GM12878 (cell line): ENCODE measurements at regions not wholly inside any gene's neighbourhood (a gene's known extent, or its start where the extent isn't known, plus 50 kb on each side); places are given as distances from the start of the nearest gene placed in this dataset.

Experiments
- ATF7 ChIP-seq: fragments of 450-650 bp; IDR thresholded peaks from 2 replicates; pipeline ENCODE4 v1.6.1; 2016; ENCODE audit warnings: low read depth, mild to moderate bottlenecking
- DPF2 ChIP-seq: fragments of 450-650 bp; IDR thresholded peaks from 2 replicates; pipeline ENCODE4 v1.6.1; 2017; ENCODE audit warnings: mild to moderate bottlenecking
- E2F8 ChIP-seq: fragments of 450-650 bp; IDR thresholded peaks from 2 replicates; pipeline ENCODE4 v1.6.1; 2018; ENCODE audit warnings: mild to moderate bottlenecking, low read depth, moderate library complexity; ENCODE audit not compliant: partially characterized antibody
- E4F1 ChIP-seq: fragments of 450-650 bp; IDR thresholded peaks from 2 replicates; pipeline ENCODE4 v1.6.1; 2018; ENCODE audit warnings: borderline replicate concordance, mild to moderate bottlenecking; ENCODE audit not compliant: partially characterized antibody
- MLLT1 ChIP-seq: fragments of 450-650 bp; IDR thresholded peaks from 2 replicates; pipeline ENCODE4 v1.6.1; 2016; ENCODE audit warnings: mild to moderate bottlenecking
- SPI1 ChIP-seq: IDR thresholded peaks from 2 replicates; pipeline ENCODE4 v1.6.1; 2011; ENCODE audit warnings: low read depth, mild to moderate bottlenecking, low read length, moderate library complexity, borderline replicate concordance; ENCODE audit not compliant: insufficient read depth
- SREBF1 ChIP-seq: IDR thresholded peaks from 2 replicates; pipeline ENCODE4 v1.6.1; 2012; ENCODE audit warnings: mild to moderate bottlenecking, low read length

GRCh38 chrX:3520982-3521381 is 174.5 kb upstream of the MXRA5 start (continued):
- no peak for TF ChIP-seq ATF7
- TF ChIP-seq E2F8: no peak
- no peak for TF ChIP-seq MLLT1
- no peak for TF ChIP-seq E4F1
- no peak for TF ChIP-seq SREBF1
- no peak for TF ChIP-seq DPF2
- TF ChIP-seq SPI1: no peak
